Stimulated activated CD4-positive, alpha-beta T cell treated with anti-CD3 and anti-CD28 coated beads, Interleukin-4, amount 100 ng/mL, for 1 hour (primary cell): ENCODE measurements at regions not wholly inside any gene's neighbourhood (a gene's known extent, or its start where the extent isn't known, plus 50 kb on each side); places are given as distances from the start of the nearest gene placed in this dataset.

ENCODE experiments used
- DNase-seq: peaks from one replicate; pipeline ENCODE4 v3.0.0-alpha.2; 2020

DNA sequence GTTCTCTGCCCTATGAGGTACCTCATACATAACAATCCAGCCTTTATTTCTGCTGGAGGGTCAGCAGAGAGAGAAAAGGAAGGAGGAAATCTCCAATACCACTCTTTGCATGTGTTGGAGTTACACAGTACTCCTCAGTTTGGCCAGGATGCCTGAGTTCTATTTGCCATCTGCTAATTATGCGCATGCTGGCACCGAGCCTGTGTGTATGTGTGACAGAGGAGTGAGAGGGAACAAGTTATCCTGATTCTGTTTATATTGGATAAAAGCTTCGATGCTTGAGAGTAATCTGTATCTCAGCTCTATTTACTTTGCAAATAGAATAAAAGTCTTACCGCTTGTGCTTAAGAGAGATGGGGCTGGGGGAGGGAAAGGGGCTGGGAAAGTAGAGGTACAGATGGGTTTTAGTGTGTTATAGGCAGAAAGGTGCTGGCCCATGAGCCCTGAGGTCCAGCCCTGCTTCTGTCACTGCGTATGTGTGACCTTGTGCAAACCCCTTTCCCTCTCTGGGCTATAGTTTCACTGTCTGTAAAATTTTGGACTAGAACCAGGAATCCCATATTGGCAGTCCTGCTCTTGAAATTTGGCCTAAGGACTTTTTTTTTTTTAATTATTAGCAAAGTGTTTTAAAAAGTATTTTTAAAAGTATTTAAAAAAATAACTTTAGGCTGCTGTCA, 54.5 kb upstream of the PLXNA2 start:
- DNase-seq: no peak

DNA sequence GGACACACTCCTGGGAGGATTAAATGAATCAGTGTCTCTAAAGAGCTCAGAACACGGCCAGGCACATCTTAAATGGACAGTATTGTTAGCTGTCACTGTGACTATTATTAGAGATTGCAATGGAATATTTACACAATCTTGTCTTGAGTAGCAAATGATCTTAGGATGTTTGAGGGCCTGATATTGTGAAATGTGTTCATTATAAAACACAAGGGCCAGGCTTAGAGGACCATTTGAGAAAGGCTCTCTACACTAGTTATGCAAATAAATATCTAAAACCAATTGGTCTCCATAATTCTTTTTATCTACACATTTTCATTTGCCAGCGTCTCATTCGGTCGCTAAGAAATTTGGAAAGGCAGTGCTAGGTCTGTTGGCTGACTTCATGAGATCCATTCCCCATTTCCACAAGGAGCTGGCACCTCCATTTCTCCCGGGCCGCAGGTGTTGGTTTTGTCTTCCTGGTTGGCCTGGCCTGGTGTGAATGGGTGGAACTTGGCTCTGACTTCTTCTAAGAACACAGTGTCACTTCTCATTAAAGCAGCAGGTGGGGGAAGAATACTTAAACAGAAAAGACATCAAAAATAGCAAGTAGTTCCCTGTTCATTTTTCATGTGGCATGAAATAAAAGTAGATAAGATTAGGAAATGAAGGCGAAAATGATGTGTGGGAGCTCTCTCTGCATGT, 56.0 kb upstream of the PLXNA2 start:
- no peak for DNase-seq

GRCh38 chr1:208302699-208303238, 58.6 kb upstream of the PLXNA2 start:
- DNase-seq: no peak

- no peak for DNase-seq
These were observed 59.8 kb upstream of the PLXNA2 start for GRCh38 chr1:208303743-208304712.

DNA sequence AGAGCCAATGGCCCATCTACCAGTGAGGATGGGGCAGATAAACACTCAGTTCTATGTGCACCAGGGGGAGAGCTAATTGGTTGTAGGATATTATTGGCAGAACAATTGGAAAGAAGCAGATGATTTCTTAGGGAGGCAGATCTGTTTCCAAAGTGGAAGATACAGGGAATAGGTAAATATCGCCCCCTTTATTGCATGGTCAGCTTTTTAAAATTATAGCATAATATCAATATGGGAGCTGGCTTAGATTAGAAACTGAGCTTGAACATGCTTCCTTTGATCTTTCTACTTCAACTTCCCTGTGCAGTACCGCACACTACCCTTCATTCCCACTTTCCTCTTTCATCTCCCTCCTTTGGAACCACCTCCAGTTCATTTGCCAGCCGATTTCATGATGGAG, 64.0 kb upstream of the PLXNA2 start:
- no peak for DNase-seq

GRCh38 chr1:208309771-208310170, 65.6 kb upstream of the PLXNA2 start:
- DNase-seq: no peak

GRCh38 chr1:208312706-208313105, 68.5 kb upstream of the PLXNA2 start:
- no peak for DNase-seq

GRCh38 chr1:208314431-208314830, 70.2 kb upstream of the PLXNA2 start:
- DNase-seq: no peak

DNA sequence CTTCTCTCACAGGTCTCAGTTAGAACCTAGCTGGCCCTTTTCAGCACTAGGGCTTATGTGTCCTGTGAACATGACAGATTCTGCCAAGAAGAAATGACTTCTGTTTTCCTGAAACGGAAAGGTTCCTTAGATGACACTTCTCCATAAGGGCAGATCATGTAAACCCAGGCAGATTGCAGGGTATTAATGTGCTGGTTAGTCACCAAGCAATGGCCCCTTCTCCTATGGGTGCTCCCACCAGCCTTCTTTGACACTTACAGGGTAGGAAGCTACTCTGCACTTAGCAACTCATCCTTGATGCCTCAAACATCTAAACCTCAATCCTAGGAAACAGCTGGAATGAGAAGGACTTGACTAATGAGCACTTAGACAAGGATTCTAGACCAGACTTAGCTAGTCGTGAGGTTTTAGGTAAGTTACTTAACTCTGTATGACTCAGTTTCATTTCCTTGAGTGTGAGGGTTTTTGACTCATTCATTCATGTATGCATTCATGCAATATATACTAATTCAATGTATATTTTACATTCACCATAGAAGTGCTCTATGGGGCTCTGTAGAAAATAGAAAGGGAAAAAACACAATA, 74.1 kb upstream of the PLXNA2 start:
- DNase-seq: no peak

DNA sequence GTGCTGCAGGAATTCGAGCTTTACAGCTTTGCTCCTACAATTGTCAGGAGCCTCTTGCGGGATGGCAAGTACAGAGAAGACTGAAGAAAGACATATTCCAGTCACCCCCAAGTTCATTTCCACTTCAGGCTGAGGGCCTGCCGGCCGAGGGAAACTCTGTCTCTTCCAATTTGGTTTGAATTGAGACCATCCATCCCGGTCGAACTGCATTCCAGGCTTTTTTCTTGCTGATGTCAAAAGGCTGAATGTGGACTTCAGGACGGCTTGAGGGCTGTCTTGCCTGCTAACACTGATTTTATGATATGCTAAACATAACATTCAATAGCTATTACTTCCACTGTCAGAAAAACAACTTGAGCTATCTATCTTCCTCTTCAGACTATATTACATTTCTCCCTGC, 79.8 kb upstream of the PLXNA2 start:
- no peak for DNase-seq

DNA sequence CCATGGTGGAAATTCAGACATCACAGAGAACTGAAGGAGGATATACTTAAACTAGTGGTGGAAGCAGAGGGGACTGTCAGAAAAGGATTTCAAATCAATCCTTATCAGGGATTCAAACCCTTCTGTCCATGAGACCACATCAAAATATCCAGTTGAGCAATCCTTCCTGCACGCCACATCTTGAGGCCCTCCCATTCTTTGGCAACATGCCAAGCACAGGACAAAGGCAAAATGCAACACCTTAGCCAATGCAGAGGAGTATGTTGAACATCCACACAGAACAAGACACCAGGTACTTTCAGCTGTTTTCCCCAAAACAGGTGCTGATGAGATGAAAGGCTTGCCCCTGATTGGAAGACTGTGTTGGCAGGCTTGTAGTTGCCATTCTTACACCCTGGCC, 81.8 kb upstream of the PLXNA2 start:
- DNase-seq: no peak

- DNase-seq: no peak
These were observed 85.1 kb upstream of the PLXNA2 start for GRCh38 chr1:208329300-208329699.

DNA sequence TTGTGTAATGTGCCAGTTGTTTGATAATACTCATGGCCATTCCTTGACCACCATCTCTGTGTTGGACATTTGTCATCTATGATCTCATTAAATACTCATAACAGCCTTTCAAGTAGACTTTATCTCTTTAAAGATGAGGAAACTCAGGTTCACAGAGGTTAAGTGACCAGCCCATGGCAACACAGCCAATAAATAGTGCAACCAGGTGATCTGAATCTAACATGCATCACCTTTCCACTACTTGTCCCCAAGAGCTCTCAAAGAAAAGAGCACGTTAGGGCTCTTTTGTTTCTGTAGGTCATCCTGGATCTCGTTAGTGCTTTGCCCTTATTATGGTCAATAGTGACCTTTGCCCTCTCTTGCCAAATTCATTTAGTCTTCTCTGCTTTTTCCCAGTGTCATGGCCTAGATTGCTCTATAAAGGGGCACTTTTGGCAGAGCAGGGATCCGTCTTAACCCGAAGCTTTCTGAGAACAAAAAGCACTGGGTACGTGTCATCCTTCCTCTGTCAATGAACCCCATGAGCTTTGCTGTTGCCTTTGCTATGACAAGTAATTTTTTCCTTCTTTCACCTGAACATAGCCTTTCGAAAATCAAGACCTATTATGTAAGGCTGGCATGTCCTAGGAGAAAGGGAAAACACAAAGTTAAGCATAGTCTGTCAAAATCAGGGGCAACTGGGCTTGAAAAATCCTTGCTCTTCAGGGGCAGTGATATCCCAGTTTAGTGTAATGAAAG, 88.0 kb upstream of the PLXNA2 start:
- DNase-seq: no peak

DNA sequence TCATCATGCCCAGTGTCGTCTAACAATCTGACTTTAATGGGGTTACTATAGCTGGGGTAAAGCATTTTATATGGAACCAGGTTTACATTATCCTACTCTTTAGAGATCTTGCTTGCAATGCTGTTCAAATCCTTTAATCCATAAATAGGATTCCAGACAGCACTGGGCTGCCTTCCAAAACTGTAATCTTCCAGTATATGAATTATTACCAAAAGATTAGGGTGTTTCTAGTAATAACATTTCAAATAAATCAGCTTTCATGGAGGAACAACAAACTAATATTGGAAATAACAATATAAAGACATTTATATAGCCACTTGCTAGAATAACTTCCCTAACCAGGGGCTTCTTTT, 88.6 kb upstream of the PLXNA2 start:
- DNase-seq: no peak

DNA sequence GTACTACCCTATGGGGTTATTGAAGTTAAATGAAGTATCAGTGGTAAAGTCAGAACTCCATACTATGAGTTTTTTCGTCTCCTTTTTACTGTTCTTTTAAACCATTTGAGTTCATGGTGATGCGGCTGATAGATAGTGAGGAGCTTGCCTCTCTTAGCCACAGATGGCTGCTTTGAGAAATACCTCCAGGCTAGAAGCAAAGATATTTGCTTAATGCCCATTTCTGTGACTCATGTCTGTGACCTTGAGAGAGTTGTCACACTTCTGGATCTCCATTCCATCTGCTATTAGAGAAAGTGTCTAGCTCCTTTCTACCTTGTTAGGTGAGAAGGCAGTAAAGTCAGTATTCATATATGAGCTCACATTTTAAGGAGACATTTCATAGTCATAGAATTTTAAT, 89.5 kb upstream of the PLXNA2 start:
- no peak for DNase-seq

DNA sequence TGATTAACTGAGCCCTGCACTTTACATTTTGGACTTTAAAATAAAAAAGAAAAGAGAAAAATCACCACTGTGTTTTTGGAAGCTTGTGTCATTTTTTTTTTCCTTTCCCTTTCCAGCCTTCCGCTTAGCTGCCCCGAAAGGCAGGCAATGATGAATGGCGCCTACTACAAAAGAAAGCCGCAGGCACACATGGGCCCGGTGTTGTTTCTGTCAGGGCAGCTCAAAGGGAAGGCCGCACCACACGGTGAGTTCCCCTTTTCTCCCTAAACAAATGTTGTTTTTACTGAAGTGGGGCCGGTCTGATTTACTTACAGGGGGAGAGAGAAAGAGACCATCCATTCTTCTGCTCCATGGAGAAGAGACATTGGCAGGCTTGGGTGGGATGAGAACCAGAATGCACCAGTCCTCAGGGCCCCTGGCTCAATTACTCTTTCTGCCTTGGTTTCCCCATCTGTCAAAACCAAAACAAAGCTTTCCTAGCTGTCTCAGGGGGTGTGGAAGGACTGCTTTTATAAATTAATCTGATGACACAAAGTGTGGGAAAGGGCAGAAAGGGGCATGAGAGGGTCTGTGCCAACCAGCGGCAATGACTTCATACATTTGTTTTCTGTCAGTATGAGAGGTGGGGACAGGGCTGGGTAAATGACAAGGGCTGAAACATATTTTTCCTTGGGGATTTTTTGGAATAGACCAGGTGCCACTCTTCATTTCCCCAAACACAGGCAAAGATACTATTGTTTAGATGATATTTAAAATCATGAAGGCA, 91.4 kb upstream of the PLXNA2 start:
- DNase-seq: no peak

DNA sequence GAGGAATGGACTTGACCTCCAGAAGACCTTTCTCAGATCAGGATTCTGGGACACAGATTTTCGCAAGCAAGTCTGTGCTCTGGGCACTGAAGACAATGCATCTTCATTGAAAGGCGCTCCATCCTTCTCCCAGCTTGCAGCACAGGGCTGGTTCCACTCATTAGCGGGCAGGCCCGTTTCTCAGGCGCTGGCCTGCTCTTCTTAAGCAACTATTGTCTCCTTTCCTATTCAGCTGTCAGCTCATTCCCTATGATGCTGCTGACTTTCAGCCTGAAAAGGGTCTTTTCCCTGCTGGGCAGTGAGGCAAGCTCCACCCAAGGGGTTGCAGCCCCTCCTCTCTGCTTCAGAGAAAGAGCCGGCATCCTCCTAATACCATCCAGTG, 91.9 kb upstream of the PLXNA2 start:
- DNase-seq: no peak

DNA sequence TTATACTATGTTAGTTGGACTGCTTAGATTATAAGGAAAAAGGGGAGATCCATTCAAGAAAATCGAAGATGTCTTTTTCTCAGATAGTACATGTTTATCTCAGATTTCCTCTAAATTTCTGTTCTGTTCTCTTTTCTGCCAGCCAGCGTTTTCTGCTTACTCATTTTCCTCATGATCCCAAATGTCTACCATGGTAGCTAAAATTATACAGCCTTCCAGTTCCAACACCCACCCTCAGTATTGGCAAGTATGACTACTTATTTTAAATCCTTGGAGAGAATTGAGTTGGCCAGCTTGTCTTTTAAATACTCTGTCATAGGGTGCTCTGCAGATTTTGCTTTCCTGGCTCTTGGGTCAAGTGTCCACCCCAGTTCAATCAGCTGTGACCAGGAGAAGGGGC, 95.7 kb upstream of the PLXNA2 start:
- no peak for DNase-seq

GRCh38 chr1:208343226-208343625, 99.0 kb upstream of the PLXNA2 start:
- no peak for DNase-seq

DNA sequence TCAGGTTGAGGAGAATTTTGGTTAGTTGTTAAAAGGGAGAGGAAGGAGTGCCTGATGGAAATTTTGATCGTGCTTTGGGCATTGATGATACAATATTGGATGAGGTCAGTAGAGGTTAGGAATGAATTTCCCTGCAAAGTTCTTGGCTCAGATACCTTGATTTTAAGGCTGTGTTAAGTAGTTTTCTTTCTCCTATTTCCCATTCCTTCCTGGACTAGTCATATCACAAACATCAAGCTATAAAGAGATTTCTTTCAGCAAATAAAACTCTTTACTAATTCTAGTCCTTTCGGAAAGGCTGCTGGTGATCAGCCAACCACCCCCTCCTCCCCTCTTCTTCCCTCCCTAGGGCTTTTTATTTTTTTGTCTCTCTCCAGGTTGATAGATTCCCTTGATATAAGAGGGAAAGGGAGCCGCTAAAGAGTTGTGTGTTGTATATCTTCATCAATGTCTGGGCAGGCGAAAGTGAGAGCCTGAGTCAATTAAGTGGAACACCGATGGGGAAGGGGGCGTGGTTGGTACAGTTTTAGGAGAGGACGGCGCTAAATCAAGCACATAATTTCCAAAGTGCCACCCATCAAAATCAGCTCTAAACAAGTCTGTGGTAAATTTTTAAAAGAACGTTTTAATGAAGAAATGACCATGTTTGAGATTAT, 100.1 kb upstream of the PLXNA2 start:
- no peak for DNase-seq

DNA sequence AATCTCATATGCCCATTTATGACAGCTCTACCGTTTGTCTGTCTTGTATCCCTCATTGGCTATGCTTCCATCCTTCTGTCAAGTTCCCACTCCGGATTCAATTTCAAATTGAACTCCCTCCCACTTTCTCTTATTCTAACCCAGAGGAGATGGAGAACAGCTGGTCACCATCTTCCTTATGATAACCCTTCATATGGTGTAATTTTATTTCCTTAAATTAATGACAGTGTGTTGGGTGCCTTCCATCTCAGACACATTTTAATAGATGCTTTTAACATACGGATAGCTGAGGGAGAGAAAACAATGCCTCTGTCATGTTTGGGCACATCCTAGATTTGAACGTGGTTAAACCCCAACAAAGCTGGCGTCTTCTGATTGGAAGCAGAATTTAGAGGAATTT, 103.0 kb upstream of the PLXNA2 start:
- DNase-seq: no peak
